Common myeloid progenitor, CD34-positive (primary cell): ENCODE measurements at regions not wholly inside any gene's neighbourhood (a gene's known extent, or its start where the extent isn't known, plus 50 kb on each side); places are given as distances from the start of the nearest gene placed in this dataset.
A peak's percentile ranks its signal among the peaks of the same experiment; 100 is the strongest.
"Not testable (repeated sequence)": the region's sequence is repeated elsewhere in the genome, so short reads cannot be mapped to it uniquely, and the experiment has no call there.

Source experiments
- CTCF ChIA-PET: fragments of 350-600 bp; sonication (Branson Sonifier 250); formaldehyde crosslinking; loops from one replicate; lab custom pipeline; 2021; ENCODE audit warnings: antibody characterized with exemption; lab: Charles Lee
- POLR2A ChIA-PET: fragments of 350-600 bp; sonication (Branson Sonifier 250); formaldehyde crosslinking; loops from one replicate; lab custom pipeline; 2021; ENCODE audit warnings: antibody characterized with exemption; lab: Charles Lee
- DNase-seq, 3 donors: peaks; one replicate each; pipeline versions ENCODE4 v3.0.0 to v3.0.0-alpha.2; 2013
- H3K27ac ChIP-seq, 2 experiments: 1 replicate in 1 of 2; 2 replicates in 1 of 2; pipeline ENCODE4 v1.7.0; 2013; ENCODE audit warnings: inconsistent platforms in 2 of 2, low read length in 2 of 2, mild to moderate bottlenecking in 2 of 2, low read depth in 1 of 2, moderate library complexity in 1 of 2; ENCODE audit not compliant: severe bottlenecking in 2 of 2, insufficient read depth in 1 of 2, poor library complexity in 1 of 2
- H3K27me3 ChIP-seq, 5 experiments: replicated peaks in 2 of 5; 1 replicate in 3 of 5; 2 replicates in 2 of 5; pipeline versions ENCODE4 v1.6.1 to v1.7.0; 2013; ENCODE audit warnings: low read length in 4 of 5, mild to moderate bottlenecking in 2 of 5, moderate library complexity in 2 of 5, inconsistent platforms in 1 of 5; ENCODE audit not compliant: insufficient read depth in 5 of 5, control insufficient read depth in 4 of 5
- H3K36me3 ChIP-seq, 4 experiments: 1 replicate in 2 of 4; 2 replicates in 2 of 4; pipeline versions ENCODE4 v1.6.1 to v1.7.0; 2013; ENCODE audit warnings: low read length in 3 of 4, control low read depth in 1 of 4, mild to moderate bottlenecking in 1 of 4; ENCODE audit not compliant: control insufficient read depth in 4 of 4, insufficient read depth in 4 of 4
- H3K4me1 ChIP-seq, 4 experiments: 1 replicate in 3 of 4; 2 replicates in 1 of 4; pipeline versions ENCODE4 v1.6.1 to v1.7.1; 2013; ENCODE audit warnings: low read length in 3 of 4, mild to moderate bottlenecking in 3 of 4, control low read depth in 1 of 4, inconsistent platforms in 1 of 4, moderate library complexity in 1 of 4; ENCODE audit not compliant: control insufficient read depth in 4 of 4, insufficient read depth in 4 of 4; ENCODE audit errors: control extremely low read depth in 1 of 4
- H3K4me3 ChIP-seq, 7 experiments: 1 replicate in 4 of 7; 2 replicates in 3 of 7; pipeline versions ENCODE4 v1.5.1 to v1.7.0; 2013; ENCODE audit warnings: mild to moderate bottlenecking in 7 of 7, low read length in 6 of 7, moderate library complexity in 6 of 7, inconsistent platforms in 2 of 7, low read depth in 2 of 7, control low read depth in 1 of 7; ENCODE audit not compliant: insufficient read depth in 4 of 7, control insufficient read depth in 1 of 7; ENCODE audit errors: extremely low read depth in 1 of 7
- H3K9me3 ChIP-seq, 5 experiments: 1 replicate in 4 of 5; 2 replicates in 1 of 5; pipeline versions ENCODE4 v1.6.1 to v1.7.1; 2013; ENCODE audit warnings: low read length in 4 of 5, mild to moderate bottlenecking in 2 of 5, inconsistent platforms in 1 of 5, low read depth in 1 of 5, moderate library complexity in 1 of 5; ENCODE audit not compliant: control insufficient read depth in 4 of 5, insufficient read depth in 2 of 5; ENCODE audit errors: control extremely low read depth in 1 of 5
- WGBS: methylation state at CpG from one replicate; pipeline ENCODE4 v1.1.5; 2013; ENCODE audit not compliant: insufficient coverage; 5-methylcytosine and 5-hydroxymethylcytosine counted together

DNA sequence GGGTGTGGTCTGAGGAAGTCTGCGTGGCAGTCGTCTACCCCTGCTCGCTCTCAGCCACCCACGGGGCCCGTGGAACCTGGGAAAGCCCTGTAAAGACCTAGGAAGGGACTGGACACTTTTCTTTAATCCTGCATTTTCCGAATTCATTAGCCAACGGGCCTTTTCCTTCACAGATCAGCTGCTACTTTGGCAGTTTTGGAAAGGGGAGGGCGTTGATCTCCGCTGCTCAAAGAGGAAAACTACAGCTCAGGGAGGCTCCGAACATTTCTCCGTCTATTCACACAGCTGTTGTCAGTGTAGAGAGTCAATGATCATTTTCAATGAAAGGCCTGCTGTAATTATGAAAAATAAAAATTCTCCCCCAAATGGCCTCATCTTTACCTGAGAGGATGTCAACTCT lies 450.1 kb upstream of the MKI67 start:
- H3K27ac ChIP-seq: no peak overlapping the region
- H3K36me3 ChIP-seq: no peaks in the 10 kb centered on the region
- ChIA-PET CTCF (no interaction called here), POLR2A (no interaction called here)
- H3K4me1 ChIP-seq: peaks cover 0 to 9% (median 0%) of the 10 kb centered on the region in 4 experiments
- H3K4me3 ChIP-seq: no peak overlapping the region
- no peaks in the 10 kb centered on the region for H3K9me3 ChIP-seq
- 95% methylated on average over 9 of the region's 11 CpGs for WGBS
- DNase-seq: no peak
- peaks cover 0 to 35% (median 3%) of the 10 kb centered on the region in 5 experiments for H3K27me3 ChIP-seq

DNA sequence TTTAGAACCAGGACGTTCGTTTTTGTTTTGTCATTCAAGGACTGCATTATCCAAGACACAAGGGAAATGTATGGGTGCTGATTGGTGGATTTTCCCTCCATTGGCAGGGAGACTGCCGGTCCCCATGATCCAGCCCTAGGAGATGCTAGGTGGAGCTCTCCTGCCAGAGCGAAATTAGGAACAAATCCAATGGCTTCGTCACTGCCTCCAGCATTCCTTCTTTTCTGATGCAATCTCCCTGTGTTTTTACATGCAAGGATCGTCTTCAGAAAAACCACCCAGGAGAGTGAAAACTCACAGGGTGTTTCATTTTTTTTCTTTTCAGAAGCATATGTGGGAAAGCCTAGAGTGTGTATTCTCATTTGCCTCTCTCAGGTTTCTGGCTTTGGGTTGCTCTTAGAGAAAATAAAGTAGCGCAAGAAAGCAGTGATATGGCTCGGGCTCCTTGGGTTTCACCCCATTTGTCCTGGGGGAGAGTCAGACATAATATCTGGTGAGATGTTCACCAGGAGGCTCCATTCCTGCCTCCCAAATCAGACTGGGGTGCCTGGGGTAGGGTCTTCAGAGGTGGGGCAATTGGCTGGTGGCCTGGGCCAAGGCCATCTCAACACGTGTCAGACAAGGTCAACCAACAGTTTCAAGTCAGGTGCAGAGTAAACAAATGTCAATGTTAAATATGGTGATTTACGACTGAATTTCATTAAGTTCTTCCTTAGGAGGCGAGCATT lies 450.9 kb upstream of the MKI67 start:
- no peaks in the 10 kb centered on the region for H3K36me3 ChIP-seq
- H3K27me3 ChIP-seq: peaks cover 0 to 34% (median 3%) of the 10 kb centered on the region in 5 experiments
- H3K4me3 ChIP-seq: no peak overlapping the region
- peaks cover 0 to 9% (median 0%) of the 10 kb centered on the region in 4 experiments for H3K4me1 ChIP-seq
- no peak overlapping the region for H3K27ac ChIP-seq
- DNase-seq: no peak
- CTCF ChIA-PET: no interaction called here
- WGBS: 99% methylated on average over 7 of the region's 11 CpGs
- no peaks in the 10 kb centered on the region for H3K9me3 ChIP-seq
- POLR2A ChIA-PET: no interaction called here

DNA sequence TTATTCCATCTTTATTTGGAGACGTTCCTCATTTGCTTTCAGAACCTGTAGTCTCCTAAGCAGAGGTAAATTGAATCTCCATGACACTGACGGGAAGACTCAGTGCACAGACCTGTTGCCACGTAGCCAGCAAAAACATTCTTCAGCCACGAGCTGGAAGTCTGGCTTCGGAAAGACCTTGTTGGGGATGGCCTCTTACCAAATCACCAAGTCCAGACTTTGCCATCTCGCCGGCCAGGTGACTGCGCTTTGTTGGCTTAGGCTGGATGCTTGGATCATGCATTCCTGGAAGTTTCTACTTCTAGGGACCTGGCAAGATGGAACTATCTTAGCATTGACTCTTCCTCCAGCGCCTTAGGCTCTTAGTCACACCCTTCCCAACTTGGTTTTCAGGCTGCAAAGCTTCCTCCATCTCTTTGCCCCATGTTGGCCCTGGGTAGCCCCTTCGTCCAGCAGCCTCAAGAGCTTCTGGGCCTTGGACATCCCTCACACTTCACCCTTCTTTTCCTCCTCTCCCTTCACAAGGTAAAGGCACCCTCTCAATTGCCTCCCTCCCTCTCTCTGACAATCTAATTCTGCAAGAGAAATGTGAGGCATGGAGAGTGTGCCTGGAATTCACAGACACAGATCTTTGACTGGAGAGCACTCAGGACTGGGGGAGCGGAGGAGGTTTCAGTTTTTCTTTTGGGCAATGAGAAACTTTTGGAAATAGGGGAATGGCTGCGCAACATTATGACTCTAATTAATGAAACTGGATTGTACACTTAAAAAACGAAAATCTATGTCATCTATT lies 451.9 kb upstream of the MKI67 start:
- ChIA-PET CTCF (no interaction called here), POLR2A (no interaction called here)
- Histone ChIP-seq H3K36me3 (no peaks in the 10 kb centered on the region), H3K27me3 (peaks cover 0 to 28% (median 3%) of the 10 kb centered on the region in 5 experiments), H3K27ac (no peak overlapping the region), H3K4me3 (no peak overlapping the region), H3K4me1 (peaks cover 0 to 9% (median 0%) of the 10 kb centered on the region in 4 experiments), H3K9me3 (no peaks in the 10 kb centered on the region)
- 100% methylated on average over 10 of the region's 13 CpGs for WGBS
- DNase-seq: no peak

DNA sequence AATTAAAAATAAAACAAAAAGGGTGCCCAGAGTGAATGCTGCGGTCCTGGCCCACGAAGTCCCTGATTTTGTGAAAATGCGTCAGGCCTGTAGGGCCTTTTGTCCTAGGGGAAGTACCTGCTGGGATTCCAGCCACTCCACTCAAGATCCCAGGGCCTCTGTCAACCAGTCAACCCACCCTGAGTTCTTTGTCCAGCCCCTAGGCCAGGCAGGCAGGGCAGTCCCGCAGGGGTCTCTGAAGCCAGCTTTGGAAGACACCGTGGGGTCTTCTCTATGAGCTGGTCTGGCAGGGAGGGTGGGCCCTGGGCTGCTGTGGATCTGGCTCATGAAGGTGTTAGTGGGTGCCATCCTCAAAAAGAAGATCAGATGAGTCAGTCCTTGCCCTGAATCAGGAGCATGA lies 452.5 kb upstream of the MKI67 start:
- DNase-seq: no peak
- peaks cover 0 to 22% (median 3%) of the 10 kb centered on the region in 5 experiments for H3K27me3 ChIP-seq
- H3K4me3 ChIP-seq: no peak overlapping the region
- POLR2A ChIA-PET: no interaction called here
- no peaks in the 10 kb centered on the region for H3K36me3 ChIP-seq
- no peak overlapping the region for H3K27ac ChIP-seq
- peaks cover 0 to 9% (median 0%) of the 10 kb centered on the region in 4 experiments for H3K4me1 ChIP-seq
- WGBS: 98% methylated on average over 5 of the region's 5 CpGs
- H3K9me3 ChIP-seq: no peaks in the 10 kb centered on the region
- CTCF ChIA-PET: no interaction called here

DNA sequence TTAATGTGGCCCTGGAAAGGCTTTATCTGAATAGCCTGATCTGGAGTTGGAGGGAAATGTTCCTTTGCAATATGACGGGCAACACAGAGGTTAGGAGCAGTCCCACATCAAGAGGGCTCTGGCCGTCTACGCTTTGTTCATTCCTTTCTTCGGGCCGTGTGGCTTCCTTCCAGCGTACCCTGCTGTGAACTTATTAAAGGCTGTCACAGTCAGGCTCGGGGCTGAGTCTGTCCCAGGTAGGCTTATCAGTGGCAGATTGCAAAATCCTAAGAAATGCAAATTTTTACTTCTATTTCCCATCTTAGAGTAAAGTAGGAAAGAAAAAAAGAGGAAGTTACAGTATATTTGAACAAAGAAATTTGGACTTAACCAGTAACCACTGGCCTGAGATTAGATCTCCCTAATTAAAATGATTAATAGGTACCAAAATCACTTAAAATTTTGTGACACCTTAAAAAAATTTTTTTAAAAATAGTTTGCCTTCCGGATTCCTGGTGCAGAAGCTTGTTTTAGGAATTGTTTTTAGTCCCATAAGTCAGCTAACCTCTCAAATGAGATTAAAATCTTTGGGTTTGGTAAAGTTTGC lies 453.1 kb upstream of the MKI67 start:
- ChIA-PET POLR2A (no interaction called here), CTCF (no interaction called here)
- WGBS: 2% methylated on average over 5 of the region's 8 CpGs
- Histone ChIP-seq H3K4me1 (peaks cover 0 to 9% (median 0%) of the 10 kb centered on the region in 4 experiments), H3K27me3 (peaks cover 0 to 20% (median 3%) of the 10 kb centered on the region in 5 experiments), H3K36me3 (no peaks in the 10 kb centered on the region), H3K27ac (no peak overlapping the region), H3K9me3 (no peaks in the 10 kb centered on the region), H3K4me3 (no peak overlapping the region)
- peak in 2 of 3 donors; percentile 19 to 38 for DNase-seq

DNA sequence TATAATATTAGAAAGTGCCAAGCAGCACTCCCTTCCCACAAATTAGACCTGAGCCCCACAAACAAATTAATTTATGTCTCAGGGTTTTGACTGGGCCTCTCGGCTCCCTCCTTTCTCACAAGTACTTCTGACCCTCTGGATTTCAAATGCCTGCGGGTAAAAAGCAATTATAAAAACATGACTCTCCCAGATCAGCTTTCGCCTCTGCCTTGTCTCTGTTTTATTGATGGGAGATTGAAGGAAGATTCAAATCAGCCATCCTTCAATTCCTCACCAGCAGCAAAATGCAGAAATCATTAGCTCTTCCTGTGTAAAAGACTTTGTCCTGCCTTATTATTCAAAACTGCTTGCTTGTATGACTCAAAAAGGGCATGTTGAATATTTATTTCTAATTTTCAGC lies 453.7 kb upstream of the MKI67 start:
- Histone ChIP-seq H3K4me3 (no peak overlapping the region), H3K4me1 (peaks cover 0 to 9% (median 0%) of the 10 kb centered on the region in 4 experiments), H3K36me3 (no peaks in the 10 kb centered on the region), H3K27me3 (peaks cover 0 to 17% (median 3%) of the 10 kb centered on the region in 5 experiments), H3K9me3 (no peaks in the 10 kb centered on the region), H3K27ac (no peak overlapping the region)
- 50% methylated on average over 1 of the region's 3 CpGs for WGBS
- POLR2A ChIA-PET: no interaction called here
- CTCF ChIA-PET: no interaction called here
- DNase-seq: no peak

DNA sequence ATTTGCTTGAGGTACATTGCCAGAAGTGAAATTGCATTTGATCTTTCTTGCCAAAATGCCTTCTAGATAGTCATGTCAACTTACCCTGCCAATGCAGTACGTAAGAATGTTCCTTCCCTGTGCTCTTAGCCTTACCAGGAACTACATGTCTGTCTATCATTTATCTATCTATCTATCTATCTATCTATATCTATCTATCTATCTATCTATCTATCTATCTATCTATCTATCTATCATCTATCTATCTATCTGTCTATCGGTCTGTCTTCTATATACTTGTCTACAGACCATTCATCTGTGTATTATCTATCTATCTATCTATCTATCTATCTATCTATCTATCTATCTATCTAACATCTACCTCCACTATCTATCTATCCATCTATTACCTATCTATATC lies 456.9 kb upstream of the MKI67 start:
- H3K4me1 ChIP-seq, H3K36me3 ChIP-seq, POLR2A ChIA-PET, H3K4me3 ChIP-seq, H3K27ac ChIP-seq, H3K27me3 ChIP-seq, DNase-seq, H3K9me3 ChIP-seq, CTCF ChIA-PET: not testable (repeated sequence)
- 100% methylated on average over 2 of the region's 2 CpGs for WGBS
